GM19463 (cell line): ENCODE measurements at regions not wholly inside any gene's neighbourhood (a gene's known extent, or its start where the extent isn't known, plus 50 kb on each side); places are given as distances from the start of the nearest gene placed in this dataset.

ENCODE experiments used
- ATAC-seq: cut with Tn5 transposase; IDR thresholded peaks from one replicate; pipeline ENCODE4 v1.9.1; 2021; ENCODE audit warnings: mild to moderate bottlenecking, moderate library complexity; ENCODE audit not compliant: unreplicated experiment

- ATAC-seq: peak; percentile 78
Observed at GRCh38 chr4:115850799-115851509, 737.5 kb upstream of the NDST4 start.

GRCh38 chr4:115844180-115844579 lies 730.8 kb upstream of the NDST4 start:
- no peak for ATAC-seq

GRCh38 chr4:115841871-115842270 lies 728.5 kb upstream of the NDST4 start:
- no peak for ATAC-seq

- ATAC-seq: no peak
Observed at GRCh38 chr4:115834441-115834840, 721.0 kb upstream of the NDST4 start.

GRCh38 chr4:115824630-115825029 lies 711.2 kb upstream of the NDST4 start:
- ATAC-seq: no peak

- ATAC-seq: no peak
Observed at GRCh38 chr4:115803825-115804224, 690.4 kb upstream of the NDST4 start.

GRCh38 chr4:115790812-115791211 lies 677.4 kb upstream of the NDST4 start:
- ATAC-seq: no peak

- ATAC-seq: peak; percentile 57
Observed at GRCh38 chr4:115781528-115782146, 668.2 kb upstream of the NDST4 start.

GRCh38 chr4:115780835-115781234 lies 667.4 kb upstream of the NDST4 start:
- ATAC-seq: peak; percentile 67

GRCh38 chr4:115780268-115780667 lies 666.8 kb upstream of the NDST4 start:
- ATAC-seq: no peak

GRCh38 chr4:115770046-115770543 lies 656.7 kb upstream of the NDST4 start:
- ATAC-seq: no peak

- no peak for ATAC-seq
Observed at GRCh38 chr4:115769396-115769795, 656.0 kb upstream of the NDST4 start.

GRCh38 chr4:115763051-115763450 lies 649.6 kb upstream of the NDST4 start:
- no peak for ATAC-seq

GRCh38 chr4:115759231-115759630 lies 645.8 kb upstream of the NDST4 start:
- ATAC-seq: no peak

GRCh38 chr4:115749404-115749803 lies 636.0 kb upstream of the NDST4 start:
- no peak for ATAC-seq

GRCh38 chr4:115740806-115741205 lies 627.4 kb upstream of the NDST4 start:
- ATAC-seq: no peak

GRCh38 chr4:115729739-115730266 lies 616.4 kb upstream of the NDST4 start:
- ATAC-seq: no peak

GRCh38 chr4:115723621-115724020 lies 610.2 kb upstream of the NDST4 start:
- ATAC-seq: no peak

- no peak for ATAC-seq
Observed at GRCh38 chr4:115720611-115721010, 607.2 kb upstream of the NDST4 start.

- no peak for ATAC-seq
Observed at GRCh38 chr4:115711575-115711974, 598.2 kb upstream of the NDST4 start.

- no peak for ATAC-seq
Observed at GRCh38 chr4:115688961-115689360, 575.5 kb upstream of the NDST4 start.

- no peak for ATAC-seq
Observed at GRCh38 chr4:115687052-115687755, 573.8 kb upstream of the NDST4 start.
